ENCODE measurements at regions not wholly inside any gene's neighbourhood (a gene's known extent, or its start where the extent isn't known, plus 50 kb on each side); places are given as distances from the start of the nearest gene placed in this dataset.
A peak's percentile ranks its signal among the peaks of the same experiment; 100 is the strongest.

DNA sequence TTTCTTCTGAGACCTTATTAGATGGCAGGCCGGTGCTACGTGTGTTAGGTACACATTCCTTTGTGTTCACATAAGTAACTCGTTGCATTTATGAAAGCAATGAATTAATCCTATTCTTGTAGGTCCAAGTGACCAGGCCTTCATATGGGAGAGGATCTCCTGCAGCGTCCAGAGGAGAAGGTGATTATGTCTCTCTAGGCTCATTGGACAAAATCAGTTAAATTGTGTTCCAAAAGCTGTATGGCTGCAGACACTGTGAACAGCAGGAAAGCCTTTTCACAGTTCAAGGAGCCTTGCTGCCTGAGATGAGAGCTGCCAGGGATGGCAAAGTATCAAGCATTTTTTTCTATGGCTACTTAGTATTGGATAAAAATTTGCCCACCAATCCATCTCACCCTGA is 433.1 kb upstream of the FZD8 start:
- DNase-seq: no peak

- DNase-seq: no peak
Observed at GRCh38 chr10:36073796-36074345, 431.8 kb upstream of the FZD8 start.

GRCh38 chr10:36068542-36068941 is 426.4 kb upstream of the FZD8 start:
- DNase-seq: no peak

DNA sequence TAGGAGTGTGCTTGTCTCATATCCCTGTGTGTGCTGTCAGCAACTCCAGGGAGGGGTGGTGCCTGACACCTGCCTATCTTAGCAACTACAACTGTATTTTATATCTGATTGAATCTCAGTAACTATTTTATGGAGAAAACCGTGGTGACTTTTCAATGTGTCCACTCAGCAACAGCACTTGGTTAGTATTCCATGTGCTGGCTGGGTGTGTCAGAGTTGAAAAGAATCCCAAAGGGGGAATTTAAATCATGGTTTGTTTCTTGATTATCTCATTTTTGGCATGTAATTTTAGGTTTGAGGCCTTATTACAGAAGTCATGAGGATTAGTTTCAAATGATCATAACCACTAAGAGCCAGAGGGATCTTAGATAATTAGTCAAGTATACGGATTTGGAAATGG is 425.7 kb upstream of the FZD8 start:
- no peak for DNase-seq

DNA sequence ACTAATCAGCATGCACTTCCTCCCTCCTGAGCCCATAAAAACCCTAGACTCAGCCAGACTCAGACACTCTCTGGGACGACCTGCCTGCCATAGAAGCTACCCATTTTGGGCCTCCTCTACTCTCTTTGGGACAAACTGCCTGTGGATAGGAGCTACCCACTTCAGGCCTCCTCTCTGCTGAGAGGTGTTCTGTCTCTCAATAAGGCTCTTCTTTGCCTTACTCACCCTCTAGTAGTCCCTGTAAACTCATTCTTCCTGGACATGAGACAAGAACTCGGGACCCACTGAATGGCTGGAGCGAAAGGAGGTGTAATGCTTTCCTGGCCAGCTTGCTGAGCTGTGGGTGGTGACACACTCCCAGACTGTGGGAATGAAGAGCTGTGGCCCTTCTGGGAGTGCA is 424.8 kb upstream of the FZD8 start:
- DNase-seq: no peak

- no peak for DNase-seq
Observed at GRCh38 chr10:36066102-36066501, 424.0 kb upstream of the FZD8 start.

GRCh38 chr10:36063396-36063795 is 421.3 kb upstream of the FZD8 start:
- DNase-seq: no peak

DNA sequence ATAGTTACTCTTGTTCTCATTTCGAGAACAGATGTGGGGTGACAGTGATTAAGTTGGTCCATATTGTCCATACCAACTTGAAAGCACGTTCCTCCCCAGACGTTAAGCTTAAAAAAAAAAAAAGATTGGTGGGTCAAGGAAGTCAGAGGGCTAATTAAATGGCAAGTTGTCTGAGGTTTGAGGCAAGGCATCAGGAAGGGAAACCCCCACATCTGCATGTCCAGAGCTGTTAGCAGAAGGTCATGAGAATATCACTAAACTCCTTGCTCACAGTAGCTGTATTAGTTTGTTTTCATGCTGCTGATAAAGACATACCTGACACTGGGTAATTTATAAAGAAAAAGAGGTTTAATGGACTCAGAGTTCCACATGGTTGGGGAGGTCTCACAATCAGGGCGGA is 415.6 kb upstream of the FZD8 start:
- no peak for DNase-seq

DNA sequence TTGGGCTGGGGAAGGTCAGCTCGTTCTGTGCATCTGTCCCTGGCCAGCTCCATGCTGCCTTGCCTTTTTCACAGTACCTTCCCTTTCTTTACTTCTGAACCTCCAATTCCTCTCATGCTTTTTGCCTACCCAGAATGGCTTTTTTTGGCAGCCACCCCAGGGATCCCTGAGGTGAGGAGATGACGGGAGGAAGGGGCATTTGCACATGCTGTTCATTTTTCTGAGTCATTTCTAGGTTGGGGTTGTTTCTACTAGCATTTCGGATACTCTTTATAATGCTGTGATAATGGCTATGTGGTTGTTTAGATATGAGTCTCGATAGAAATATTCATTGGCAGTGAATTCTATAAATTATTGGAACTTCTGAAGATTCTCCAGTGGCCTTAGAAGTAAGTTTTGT is 415.1 kb upstream of the FZD8 start:
- no peak for DNase-seq

DNA sequence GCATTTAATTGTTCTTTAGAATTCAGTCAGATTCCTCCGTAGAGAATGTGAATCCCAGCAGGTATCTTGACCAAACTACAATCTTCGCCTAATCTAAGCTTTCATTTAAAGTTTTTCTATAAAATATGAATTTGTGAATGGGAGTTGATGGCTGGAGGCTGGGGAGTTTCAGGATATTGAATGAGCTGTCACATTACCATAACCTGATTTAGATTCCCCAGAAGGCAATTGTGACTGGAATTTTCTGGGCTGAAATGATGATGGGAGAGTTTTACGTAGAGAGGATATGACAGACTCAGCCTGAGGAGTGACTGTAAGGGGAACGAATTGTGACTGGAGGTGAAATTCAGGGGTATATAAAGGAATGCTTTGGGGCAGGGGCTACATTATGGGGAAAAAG is 411.7 kb upstream of the FZD8 start:
- no peak for DNase-seq

DNA sequence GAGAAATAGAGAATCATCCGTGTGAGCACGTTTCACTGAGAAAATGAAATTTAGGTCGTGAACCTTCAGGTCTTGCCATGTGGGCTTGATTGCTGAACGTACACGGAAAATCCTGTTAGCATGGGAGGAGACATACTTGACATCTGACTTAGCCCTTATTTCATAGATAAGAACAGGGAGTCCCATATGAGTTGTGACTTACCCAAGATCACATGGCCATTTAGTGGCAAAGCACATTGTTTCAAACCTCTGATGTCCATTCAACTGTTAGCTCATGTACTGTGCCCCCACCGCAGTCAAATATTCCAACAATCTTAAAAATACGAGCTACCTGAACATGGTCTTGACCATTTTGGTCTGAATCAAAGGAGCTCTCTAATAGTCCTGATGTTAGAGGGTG is 411.2 kb upstream of the FZD8 start:
- DNase-seq: no peak

DNA sequence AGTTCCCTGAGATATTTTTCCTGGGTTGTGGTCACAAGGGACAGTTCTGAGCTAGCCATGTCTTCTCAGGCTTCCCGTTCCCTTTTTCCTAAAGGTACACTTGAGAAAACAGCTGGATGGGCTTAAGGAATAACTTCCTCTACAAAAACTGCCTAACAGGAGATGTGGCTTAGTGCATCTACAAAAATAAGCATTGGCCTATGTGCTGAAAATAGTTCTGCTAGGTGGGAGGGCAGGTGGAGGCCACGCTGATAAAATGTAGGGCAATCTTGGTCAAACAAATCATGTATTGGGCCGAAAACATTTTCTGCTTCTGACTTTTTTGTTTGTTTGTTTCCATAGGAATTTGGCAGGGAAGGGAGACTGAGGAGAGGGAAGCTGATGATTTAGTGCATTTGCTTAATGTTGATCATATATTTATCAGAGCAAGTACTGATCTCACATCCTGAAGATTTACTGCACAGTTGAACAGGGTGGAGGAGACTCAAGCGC is 409.4 kb upstream of the FZD8 start:
- no peak for DNase-seq

- DNase-seq: no peak
Observed at GRCh38 chr10:36050763-36051499, 408.8 kb upstream of the FZD8 start.

GRCh38 chr10:36048780-36049179 is 406.7 kb upstream of the FZD8 start:
- DNase-seq: no peak

DNA sequence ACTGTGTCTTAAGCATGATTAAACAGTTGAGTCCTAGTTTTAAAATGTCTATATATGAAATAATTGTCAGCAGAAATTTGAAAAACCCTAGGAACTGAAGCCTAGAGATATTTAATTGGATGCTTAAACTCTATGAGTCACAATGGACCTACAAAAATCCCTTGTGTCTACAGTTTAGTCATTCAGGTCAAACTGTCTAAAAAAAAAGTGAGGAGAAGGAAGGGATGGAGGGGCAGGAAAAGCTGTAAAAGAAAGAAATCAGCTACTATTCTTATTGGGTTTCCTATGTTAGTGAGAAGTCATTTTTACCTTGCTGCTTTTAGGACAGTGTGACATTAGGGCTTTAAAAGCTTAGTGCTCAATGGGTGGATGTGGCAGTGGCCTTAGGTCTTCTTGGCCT is 406.1 kb upstream of the FZD8 start:
- DNase-seq: no peak

DNA sequence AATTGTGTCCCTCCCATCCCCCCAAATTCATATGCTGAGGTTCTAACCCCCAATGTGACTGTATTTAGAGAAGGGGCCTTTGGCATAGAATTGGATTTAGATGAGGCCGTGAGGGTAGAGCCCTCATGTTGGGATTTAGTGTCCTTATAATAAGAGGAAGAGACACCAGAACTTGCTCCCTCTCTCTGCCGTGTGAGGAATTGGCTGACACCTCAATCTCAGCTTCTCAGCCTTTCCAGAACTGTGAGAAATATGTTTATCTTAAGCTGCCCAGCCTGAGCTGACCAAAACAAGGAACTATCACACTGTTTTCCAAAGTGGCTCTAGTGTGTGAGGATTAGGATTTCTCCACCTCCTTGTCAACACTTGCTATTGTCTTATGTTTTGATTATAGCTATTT is 400.0 kb upstream of the FZD8 start:
- no peak for DNase-seq

DNA sequence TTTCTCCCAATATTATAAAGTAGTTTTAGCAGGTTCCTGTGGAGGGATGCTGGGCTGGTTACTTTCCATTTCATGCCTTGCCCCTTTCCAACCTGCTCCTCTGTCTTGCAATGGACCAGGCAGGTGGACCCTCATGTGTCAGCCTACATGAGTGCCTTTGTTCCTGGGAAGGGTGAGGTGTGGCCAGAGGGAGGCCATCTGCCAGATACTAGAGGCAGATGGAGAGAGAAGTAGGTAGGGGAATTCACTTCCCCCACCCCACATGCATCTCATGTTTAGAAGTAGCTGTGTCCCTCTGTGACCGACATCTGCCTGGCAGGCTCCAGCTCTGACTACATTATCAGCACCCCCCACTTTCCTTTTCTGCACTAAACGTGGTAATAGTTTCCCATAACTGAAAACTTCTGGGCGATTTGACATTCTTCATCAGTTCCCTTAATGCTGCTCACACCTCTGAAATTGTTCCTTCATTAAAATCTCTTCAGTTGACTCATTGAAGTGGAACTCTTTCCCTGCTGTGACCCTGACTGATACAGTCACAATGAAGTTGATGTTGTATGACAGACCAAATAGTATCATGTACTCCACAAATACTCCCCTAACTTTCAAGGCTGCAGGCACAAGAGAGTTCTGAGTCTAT is 396.3 kb upstream of the FZD8 start:
- DNase-seq: no peak

GRCh38 chr10:36036137-36036536 is 394.0 kb upstream of the FZD8 start:
- DNase-seq: no peak

- no peak for DNase-seq
Observed at GRCh38 chr10:36033808-36034207, 391.7 kb upstream of the FZD8 start.

GRCh38 chr10:36030516-36030915 is 388.4 kb upstream of the FZD8 start:
- DNase-seq: no peak

DNA sequence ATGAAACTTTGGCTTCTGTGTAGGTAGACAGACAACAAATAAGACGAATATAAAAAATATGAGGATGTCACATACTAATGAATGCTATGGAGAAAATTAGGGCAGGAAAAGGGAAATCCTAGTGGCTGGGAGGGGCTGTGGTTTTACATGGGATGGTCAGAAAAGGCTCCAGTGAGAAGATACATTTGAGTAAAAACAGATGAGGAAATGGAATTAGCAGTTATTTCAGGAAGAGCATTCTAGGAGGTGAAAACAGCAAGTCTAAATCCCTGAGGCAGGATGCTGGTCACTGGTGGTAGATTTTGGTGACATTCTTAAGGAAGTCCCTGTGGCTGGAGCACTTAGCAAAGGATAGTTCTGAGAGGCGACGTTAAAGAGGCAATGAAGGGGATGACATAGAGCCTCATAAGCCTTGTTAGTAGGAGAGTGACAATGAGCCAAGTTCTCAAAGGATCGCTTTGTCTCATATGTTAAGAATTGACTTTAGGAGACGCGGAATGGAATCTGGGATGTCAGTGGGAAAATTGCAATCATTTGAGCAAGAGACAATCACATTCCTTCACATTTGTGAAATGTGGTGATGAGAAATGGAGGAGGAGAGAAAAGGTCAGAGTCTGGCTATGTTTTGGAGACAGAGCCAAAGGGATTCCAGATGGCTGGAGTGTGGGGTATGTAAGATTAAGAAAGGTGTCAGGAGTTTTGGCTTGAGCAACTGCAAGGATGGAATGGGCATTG is 384.7 kb upstream of the FZD8 start:
- DNase-seq: no peak

DNA sequence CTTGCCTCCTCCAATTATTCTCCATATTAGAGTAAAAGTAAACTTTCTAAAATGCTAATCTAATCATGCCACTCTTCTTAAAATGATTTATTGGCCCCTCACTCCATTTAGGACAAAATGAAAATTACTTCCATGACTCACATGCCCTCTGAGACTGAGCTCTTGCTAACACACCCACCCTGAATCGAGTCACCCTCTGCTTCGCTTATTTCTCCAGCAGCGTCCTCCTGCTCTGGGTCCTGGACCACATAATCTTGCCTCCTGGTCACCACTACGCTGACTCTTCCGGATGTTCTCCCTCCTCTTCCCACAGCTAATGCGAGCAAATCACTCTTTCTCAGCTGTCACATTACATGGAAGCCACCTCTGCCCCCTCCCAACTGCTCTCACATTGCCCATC is 384.0 kb upstream of the FZD8 start:
- DNase-seq: no peak

GRCh38 chr10:36023939-36024338 is 381.8 kb upstream of the FZD8 start:
- DNase-seq: peak; percentile 50

- no peak for DNase-seq
Observed at GRCh38 chr10:36021096-36021495, 379.0 kb upstream of the FZD8 start.

Data from kidney glomerular epithelial cell (primary cell).